HepG2 (cell line): ENCODE measurements at regions not wholly inside any gene's neighbourhood (a gene's known extent, or its start where the extent isn't known, plus 50 kb on each side); places are given as distances from the start of the nearest gene placed in this dataset.

ENCODE experiments used
- ATAC-seq: fragments of 200-7000 bp; cut with Tn5 transposase; 3 replicates; pipeline ENCODE4 v1.9.1; 2020; ENCODE audit warnings: mild to moderate bottlenecking, moderate library complexity
- BruUV-seq: library from RNA; stranded (reverse); fragments of 400-500 nt; replicated peaks from 2 replicates; lab custom pipeline; 2021; lab: Mats Ljungman, UMichigan
- CTCF ChIA-PET: fragments of 300-600 bp; formaldehyde crosslinking; extraction: SDS; loops from one replicate; lab custom pipeline; 2021; ENCODE audit warnings: low total read pairs, inconsistent platforms, low intra/inter-chr PET ratio; lab: Yijun Ruan, JAX
- POLR2A ChIA-PET: fragments of 350-600 bp; sonication (Branson Sonifier 250); formaldehyde crosslinking; loops from one replicate; lab custom pipeline; 2020; ENCODE audit warnings: antibody characterized with exemption, inconsistent platforms; lab: Yijun Ruan, JAX
- DNase-seq: peaks from one replicate; pipeline ENCODE4 v3.0.0-alpha.2; 2015; ENCODE audit warnings: low spot score
- FAIRE-seq: peaks from 3 replicates; lab custom pipeline; 2011; peaks lifted over from hg19 to GRCh38; lab: Jason Lieb, UNC
- H2AFZ ChIP-seq: one replicate; pipeline ENCODE4 v1.6.1; 2011; ENCODE audit warnings: low read length, inconsistent platforms
- H3K27ac ChIP-seq: fragments of 300-600 bp; 3 replicates; pipeline ENCODE4 v1.8.0; 2011; ENCODE audit warnings: mixed run types, mild to moderate bottlenecking, mixed read lengths, low read length, inconsistent platforms; ENCODE audit not compliant: insufficient read depth; ENCODE audit errors: extremely low read length
- H3K27me3 ChIP-seq, 2 experiments: fragments of 200-600 bp in 1 of 2; 2 replicates in 1 of 2; 3 replicates in 1 of 2; pipeline versions ENCODE4 v1.6.0 to v1.8.0; 2011; ENCODE audit warnings: low read length in 2 of 2, mild to moderate bottlenecking in 2 of 2, moderate library complexity in 2 of 2, inconsistent platforms in 1 of 2; ENCODE audit not compliant: insufficient read depth in 2 of 2, control insufficient read depth in 1 of 2
- H3K36me3 ChIP-seq, 2 experiments: fragments of 200-600 bp in 1 of 2; replicated peaks in 1 of 2; 2 replicates in 1 of 2; 3 replicates in 1 of 2; pipeline versions ENCODE4 v1.5.1 to v1.8.0; 2011; ENCODE audit warnings: low read length in 2 of 2, inconsistent platforms in 1 of 2; ENCODE audit not compliant: insufficient read depth in 2 of 2, control insufficient read depth in 1 of 2
- H3K4me1 ChIP-seq: 2 replicates; pipeline ENCODE4 v1.5.1; 2012; ENCODE audit warnings: low read length, inconsistent platforms; ENCODE audit not compliant: insufficient read depth
- H3K4me2 ChIP-seq: 2 replicates; pipeline ENCODE4 v1.6.0; 2011; ENCODE audit warnings: low read depth, low read length, inconsistent platforms
- H3K4me3 ChIP-seq, 3 experiments: fragments of 200-600 bp in 1 of 3; sonication (generic), shearing (Covaris generic) in 1 of 3; replicated peaks in 1 of 3; 2 replicates each; pipeline ENCODE4 v1.5.1; 2011 to 2016; ENCODE audit warnings: low read length in 3 of 3, inconsistent platforms in 2 of 3, low read depth in 2 of 3, mild to moderate bottlenecking in 2 of 3, control low read depth in 1 of 3, mixed read lengths in 1 of 3; ENCODE audit not compliant: insufficient read depth in 1 of 3
- H3K79me2 ChIP-seq: one replicate; pipeline ENCODE4 v1.6.1; 2011; ENCODE audit warnings: low read length, inconsistent platforms; ENCODE audit not compliant: insufficient read depth
- H3K9ac ChIP-seq: 2 replicates; pipeline ENCODE4 v1.6.0; 2011; ENCODE audit warnings: mild to moderate bottlenecking, low read depth, low read length, inconsistent platforms; ENCODE audit not compliant: insufficient read depth
- H3K9me3 ChIP-seq: 2 replicates; pipeline ENCODE4 v1.5.1; 2012; ENCODE audit warnings: mild to moderate bottlenecking, low read length
- H4K20me1 ChIP-seq: 2 replicates; pipeline ENCODE4 v1.6.0; 2011; ENCODE audit warnings: inconsistent platforms, mild to moderate bottlenecking, low read length, moderate library complexity; ENCODE audit not compliant: insufficient read depth
- ATF7 ChIP-seq, 2 experiments: fragments of 450-650 bp in 1 of 2; sonication (generic) in 1 of 2; formaldehyde crosslinking in 1 of 2; IDR thresholded peaks; 2 replicates each; pipeline versions ENCODE4 v1.4.0 to v1.6.1; 2016 to 2020; ENCODE audit warnings: antibody characterized with exemption in 1 of 2, mild to moderate bottlenecking in 1 of 2, missing genetic modification reagents in 1 of 2
- CAMTA2 ChIP-seq: sonication (generic); formaldehyde crosslinking; IDR thresholded peaks from 2 replicates; pipeline ENCODE4 v1.4.0; 2020; ENCODE audit warnings: mild to moderate bottlenecking, missing genetic modification reagents, borderline replicate concordance
- FOXJ3 ChIP-seq: sonication (generic); formaldehyde crosslinking; IDR thresholded peaks from 2 replicates; pipeline ENCODE4 v1.4.0; 2020; ENCODE audit warnings: missing genetic modification reagents, mild to moderate bottlenecking, borderline replicate concordance
- KDM4B ChIP-seq: sonication (generic); formaldehyde crosslinking; IDR thresholded peaks from 2 replicates; pipeline ENCODE4 v1.4.0; 2020; ENCODE audit warnings: missing genetic modification reagents
- KLF15 ChIP-seq: sonication (generic); formaldehyde crosslinking; IDR thresholded peaks from 2 replicates; pipeline ENCODE4 v1.8.1; 2023; ENCODE audit warnings: borderline replicate concordance, mild to moderate bottlenecking, inconsistent platforms, missing genetic modification reagents, mixed read lengths
- MAFK ChIP-seq, 2 experiments: IDR thresholded peaks in 1 of 2; conservative IDR thresholded peaks in 1 of 2; 2 replicates each; pipeline ENCODE4 v1.6.1; 2011; ENCODE audit warnings: improper control_type of control experiment in 2 of 2, low read length in 2 of 2
- SOX5 ChIP-seq: IDR thresholded peaks from 2 replicates; pipeline ENCODE4 v1.6.1; 2016; ENCODE audit warnings: borderline replicate concordance
- ZBTB42 ChIP-seq: sonication (generic); formaldehyde crosslinking; IDR thresholded peaks from 2 replicates; pipeline ENCODE4 v1.5.0; 2020; ENCODE audit warnings: mild to moderate bottlenecking, missing genetic modification reagents
- ZMYM2 ChIP-seq: sonication (generic); formaldehyde crosslinking; IDR thresholded peaks from 2 replicates; pipeline ENCODE4 v1.8.0; 2022; ENCODE audit warnings: mild to moderate bottlenecking, missing genetic modification reagents
- ZNF136 ChIP-seq: sonication (generic); formaldehyde crosslinking; IDR thresholded peaks from 2 replicates; pipeline ENCODE4 v1.8.1; 2022; ENCODE audit warnings: low read depth, mild to moderate bottlenecking, moderate library complexity, missing genetic modification reagents
- ZNF614 ChIP-seq: IDR thresholded peaks from 2 replicates; pipeline ENCODE4 v1.6.1; 2018; ENCODE audit warnings: missing biosample characterization, missing genetic modification reagents, inconsistent platforms, borderline replicate concordance
- WGBS: methylation state at CpG from one replicate; pipeline ENCODE4 v1.1.6; 2017; ENCODE audit warnings: low lambda C conversion rate; 5-methylcytosine and 5-hydroxymethylcytosine counted together
- in situ Hi-C: cut with HindIII; loops from 2 replicates; pipeline ENCODE4 v1.10.0; 2017; ENCODE audit warnings: low pct_unique_long_range_greater_than_20kb; ENCODE audit not compliant: extremely low pct_ligation_motif_present
- intact Hi-C: fragments of 100-400 bp; cut with micrococcal nuclease; formaldehyde crosslinking; loops from one replicate; pipeline ENCODE4 v1.10.0; 2022; ENCODE audit not compliant: unreplicated experiment
- TF ChIP-seq, protein P1 (sequence below): sonication (generic); formaldehyde crosslinking; IDR thresholded peaks from 2 replicates; pipeline ENCODE4 v1.4.0; 2020; ENCODE audit warnings: mild to moderate bottlenecking, missing genetic modification reagents
- TF ChIP-seq, protein P2 (sequence below): sonication (generic); formaldehyde crosslinking; IDR thresholded peaks from 2 replicates; pipeline ENCODE4 v1.5.0; 2020; ENCODE audit warnings: mild to moderate bottlenecking, low read depth, missing genetic modification reagents, borderline replicate concordance
- TF ChIP-seq, protein P3 (sequence below): sonication (generic); formaldehyde crosslinking; IDR thresholded peaks from 2 replicates; pipeline ENCODE4 v1.4.0; 2020; ENCODE audit warnings: missing genetic modification reagents

DNA sequence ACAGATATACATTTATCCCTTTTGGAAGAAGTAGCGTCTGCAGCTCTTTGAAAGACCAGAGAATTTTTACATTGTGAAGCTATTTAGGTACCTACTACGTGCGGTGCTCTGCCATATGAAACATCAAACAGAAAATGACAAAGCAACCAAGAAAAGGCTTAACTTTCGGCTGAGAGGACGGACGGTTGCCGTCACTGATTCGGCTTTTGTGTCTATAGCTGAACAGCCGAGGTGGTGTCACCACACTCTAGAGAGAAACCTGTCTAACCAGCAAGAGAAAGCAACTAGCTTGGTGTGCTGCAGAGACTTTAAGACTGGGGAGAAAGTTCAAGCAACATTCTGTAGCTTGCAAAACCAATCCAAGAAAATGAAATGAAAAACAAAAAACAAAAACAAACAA, 145.5 kb downstream of the SHOX start:
- in situ Hi-C loops (no loop called here), intact Hi-C loops (no loop called here)
- no peak overlapping the region for H3K9ac ChIP-seq
- ChIA-PET CTCF (no interaction called here), POLR2A (no interaction called here)
- no peak overlapping the region for H3K4me2 ChIP-seq
- H3K9me3 ChIP-seq = no peaks in the 10 kb centered on the region
- 2% methylated on average over 9 of the region's 9 CpGs for WGBS
- H3K4me3 ChIP-seq = no peak overlapping the region
- TF ChIP-seq MAFK (conservative IDR thresholded peaks at IDR 0.05 in 1 of 2, IDR thresholded peaks at IDR 0.05 in 1 of 2; ENCODE audit: low read length in 2 of 2) (no peak), ZBTB42 (CRISPR knock-in tag) (no peak), ATF7 (IDR thresholded peaks at IDR 0.05) (no peak), ATF7 (CRISPR knock-in tag; IDR thresholded peaks at IDR 0.05) (no peak), ZNF136 (CRISPR knock-in tag) (no peak), ZMYM2 (CRISPR knock-in tag) (no peak), KDM4B (CRISPR knock-in tag) (no peak), CAMTA2 (CRISPR knock-in tag) (no peak), SOX5 (CRISPR knock-in tag) (no peak), ZNF614 (CRISPR knock-in tag) (no peak), KLF15 (CRISPR knock-in tag) (no peak), FOXJ3 (CRISPR knock-in tag) (no peak)
- TF ChIP-seq, protein P1, sequence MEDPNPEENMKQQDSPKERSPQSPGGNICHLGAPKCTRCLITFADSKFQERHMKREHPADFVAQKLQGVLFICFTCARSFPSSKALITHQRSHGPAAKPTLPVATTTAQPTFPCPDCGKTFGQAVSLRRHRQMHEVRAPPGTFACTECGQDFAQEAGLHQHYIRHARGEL (CRISPR knock-in tag) = no peak
- TF ChIP-seq, protein P2, sequence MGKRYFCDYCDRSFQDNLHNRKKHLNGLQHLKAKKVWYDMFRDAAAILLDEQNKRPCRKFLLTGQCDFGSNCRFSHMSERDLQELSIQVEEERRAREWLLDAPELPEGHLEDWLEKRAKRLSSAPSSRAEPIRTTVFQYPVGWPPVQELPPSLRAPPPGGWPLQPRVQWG (CRISPR knock-in tag) = no peak
- TF ChIP-seq, protein P3, sequence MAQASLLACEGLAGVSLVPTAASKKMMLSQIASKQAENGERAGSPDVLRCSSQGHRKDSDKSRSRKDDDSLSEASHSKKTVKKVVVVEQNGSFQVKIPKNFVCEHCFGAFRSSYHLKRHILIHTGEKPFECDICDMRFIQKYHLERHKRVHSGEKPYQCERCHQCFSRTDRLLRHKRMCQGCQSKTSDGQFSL (CRISPR knock-in tag) = no peak
- no TSS peak for BruUV-seq
- H3K4me1 ChIP-seq = no peaks in the 10 kb centered on the region
- ATAC-seq (no peak), FAIRE-seq (no peak), DNase-seq (no peak)
- H3K27me3 ChIP-seq = peaks cover 2 to 15% of the 10 kb centered on the region in 2 experiments; a peak in 1 of 5 replicates
- no peak overlapping the region for H2AFZ ChIP-seq
- H3K27ac ChIP-seq = no peak overlapping the region
- H3K36me3 ChIP-seq = no peaks in the 10 kb centered on the region
- H3K79me2 ChIP-seq = no peaks in the 10 kb centered on the region
- H4K20me1 ChIP-seq = no peaks in the 10 kb centered on the region
